ENCODE measurements at regions not wholly inside any gene's neighbourhood (a gene's known extent, or its start where the extent isn't known, plus 50 kb on each side); places are given as distances from the start of the nearest gene placed in this dataset.

DNA sequence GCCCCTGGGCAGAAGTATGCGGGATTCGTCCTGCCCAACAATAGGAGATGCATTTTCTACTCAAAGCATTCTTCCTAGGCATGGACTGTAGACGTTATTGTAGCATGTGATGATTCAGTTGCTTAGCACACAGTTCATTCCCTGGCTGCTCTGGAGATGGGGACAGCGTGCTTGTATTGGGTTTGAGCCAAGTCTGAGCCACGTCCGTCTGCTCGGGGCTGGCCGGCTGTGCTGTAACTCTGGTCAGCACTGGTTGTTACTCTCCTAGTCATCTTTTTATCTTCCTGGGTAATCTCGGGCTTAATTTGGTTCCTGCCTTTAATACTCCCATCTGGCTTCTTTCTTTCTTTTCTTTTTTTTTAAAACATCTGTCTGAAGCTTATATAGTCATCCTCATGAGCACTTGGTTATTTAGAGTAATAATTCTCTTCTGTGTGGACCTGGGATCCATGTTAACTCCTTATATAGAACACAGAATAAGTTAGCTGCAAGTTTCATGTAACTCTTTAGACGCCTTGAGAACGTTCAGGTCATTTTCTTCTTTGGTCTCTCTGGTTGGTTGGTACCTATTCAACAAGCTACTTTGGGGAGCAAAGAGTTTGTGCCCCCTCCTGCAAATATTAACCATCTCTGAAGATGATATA, 118.8 kb upstream of the RPS23 start:
- no peak for DNase-seq (ENCODE audit: low read depth)

DNA sequence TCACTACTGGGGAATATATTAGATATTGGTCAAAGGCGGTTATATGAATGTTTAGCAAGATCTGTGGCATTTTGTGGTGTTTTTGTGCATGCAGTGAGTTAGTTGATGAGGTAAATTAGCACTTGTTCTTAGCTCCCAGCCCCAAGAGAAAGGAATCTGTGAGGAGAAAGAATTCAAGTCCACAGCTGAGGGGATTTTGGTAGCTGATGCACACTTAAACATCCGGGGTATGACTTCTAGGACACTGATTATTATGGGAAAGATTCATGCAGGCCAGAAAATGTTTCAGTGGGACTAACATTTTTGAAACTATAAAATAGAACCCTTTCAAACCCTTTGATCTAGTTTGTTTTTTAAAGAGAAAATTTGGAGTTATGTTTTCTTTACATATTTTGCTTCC, 118.2 kb upstream of the RPS23 start:
- no peak for DNase-seq (ENCODE audit: low read depth)

DNA sequence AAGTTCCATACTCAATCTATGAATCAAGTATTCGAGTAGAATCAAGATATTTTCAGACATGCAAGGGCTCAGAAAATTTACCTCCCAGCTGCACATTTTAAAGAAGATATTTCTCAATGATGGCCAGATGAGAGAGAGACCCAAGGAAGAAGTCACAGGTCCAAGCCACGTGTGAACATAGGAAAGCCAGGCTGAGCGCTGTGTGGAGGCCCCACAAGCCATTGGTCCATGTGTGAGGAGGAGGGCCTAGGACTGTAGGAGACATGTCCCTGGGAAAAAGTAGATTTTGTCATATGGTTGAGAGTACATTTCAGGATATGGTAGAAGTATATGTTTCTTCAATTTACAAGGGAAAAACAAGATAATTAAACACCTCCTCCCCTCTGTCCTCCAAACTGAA, 115.8 kb upstream of the RPS23 start:
- no peak for DNase-seq (ENCODE audit: low read depth)

DNA sequence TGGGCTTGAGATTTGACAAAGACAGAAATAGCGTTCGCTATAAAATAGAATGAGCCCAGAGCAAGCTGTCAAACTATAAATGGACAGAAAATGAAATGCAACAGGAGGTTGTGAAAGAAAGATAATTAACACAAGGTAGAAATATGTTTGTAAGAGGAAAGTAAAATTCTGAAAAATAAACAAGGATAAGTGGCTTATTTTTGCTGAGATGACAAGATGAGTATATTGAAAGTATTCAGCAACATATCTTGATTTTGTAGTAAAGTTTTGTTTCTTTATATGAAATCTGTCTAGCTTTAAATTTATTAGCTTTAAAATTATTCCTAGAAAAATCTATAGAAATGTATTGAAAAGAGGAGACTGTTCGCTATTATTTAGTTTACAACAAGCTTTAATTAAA, 111.9 kb upstream of the RPS23 start:
- no peak for DNase-seq (ENCODE audit: low read depth)

DNA sequence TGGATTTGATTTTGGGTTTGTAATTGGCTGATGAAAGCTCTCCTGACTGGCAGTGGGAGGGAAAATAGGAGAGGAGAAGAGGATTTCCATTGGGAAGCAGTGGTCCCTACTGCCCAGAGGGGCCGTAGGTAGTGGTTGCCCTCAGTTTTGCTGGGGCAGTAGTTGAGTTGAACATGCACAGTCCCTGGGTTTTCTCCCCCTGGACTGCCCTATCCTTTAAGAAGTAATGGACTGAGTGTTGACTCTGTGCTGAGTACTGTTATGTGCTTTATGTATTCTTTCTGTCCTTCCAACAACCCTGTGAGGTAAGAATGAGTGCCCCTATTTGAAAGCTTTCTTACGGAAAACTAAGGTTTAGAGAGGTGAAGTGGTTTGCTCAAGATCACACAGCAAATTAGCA, 111.2 kb upstream of the RPS23 start:
- no peak for DNase-seq (ENCODE audit: low read depth)

DNA sequence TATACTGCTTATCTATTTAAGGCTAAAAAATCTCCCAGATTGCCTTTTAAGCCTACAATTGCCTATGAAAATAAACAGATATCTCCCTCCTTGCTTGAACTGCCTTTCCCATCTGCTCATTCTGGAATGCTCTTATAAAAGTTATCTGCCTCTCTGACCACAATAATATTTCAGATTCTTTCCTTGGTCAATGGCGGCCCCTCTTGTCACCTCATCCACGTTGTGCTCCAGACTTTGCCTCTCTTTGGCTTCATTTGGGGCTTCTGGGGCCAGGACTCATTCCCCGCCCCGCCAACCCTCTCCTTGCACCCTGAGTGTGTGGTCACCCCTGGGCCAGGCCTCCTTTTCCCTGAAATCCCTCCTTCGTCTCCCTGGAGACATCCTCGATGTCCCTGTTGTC, 110.0 kb upstream of the RPS23 start:
- DNase-seq (ENCODE audit: low read depth): no peak

DNA sequence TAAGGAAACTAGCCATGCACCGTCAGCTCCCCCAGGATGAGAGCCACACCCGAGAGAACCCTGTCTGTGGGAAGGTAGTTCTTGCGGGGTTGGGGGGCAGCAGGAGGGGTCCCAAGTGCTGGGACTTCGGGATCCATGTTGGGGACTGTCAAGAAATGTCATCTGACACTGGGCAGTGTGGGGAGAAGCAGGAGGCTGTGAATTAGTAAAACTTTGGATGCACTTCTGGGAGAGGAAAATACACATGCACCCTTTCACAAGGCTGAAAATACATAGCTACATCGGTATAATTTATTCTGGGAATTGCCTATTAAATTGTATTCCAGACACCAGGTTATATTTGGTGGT, 109.6 kb upstream of the RPS23 start:
- DNase-seq (ENCODE audit: low read depth): no peak

DNA sequence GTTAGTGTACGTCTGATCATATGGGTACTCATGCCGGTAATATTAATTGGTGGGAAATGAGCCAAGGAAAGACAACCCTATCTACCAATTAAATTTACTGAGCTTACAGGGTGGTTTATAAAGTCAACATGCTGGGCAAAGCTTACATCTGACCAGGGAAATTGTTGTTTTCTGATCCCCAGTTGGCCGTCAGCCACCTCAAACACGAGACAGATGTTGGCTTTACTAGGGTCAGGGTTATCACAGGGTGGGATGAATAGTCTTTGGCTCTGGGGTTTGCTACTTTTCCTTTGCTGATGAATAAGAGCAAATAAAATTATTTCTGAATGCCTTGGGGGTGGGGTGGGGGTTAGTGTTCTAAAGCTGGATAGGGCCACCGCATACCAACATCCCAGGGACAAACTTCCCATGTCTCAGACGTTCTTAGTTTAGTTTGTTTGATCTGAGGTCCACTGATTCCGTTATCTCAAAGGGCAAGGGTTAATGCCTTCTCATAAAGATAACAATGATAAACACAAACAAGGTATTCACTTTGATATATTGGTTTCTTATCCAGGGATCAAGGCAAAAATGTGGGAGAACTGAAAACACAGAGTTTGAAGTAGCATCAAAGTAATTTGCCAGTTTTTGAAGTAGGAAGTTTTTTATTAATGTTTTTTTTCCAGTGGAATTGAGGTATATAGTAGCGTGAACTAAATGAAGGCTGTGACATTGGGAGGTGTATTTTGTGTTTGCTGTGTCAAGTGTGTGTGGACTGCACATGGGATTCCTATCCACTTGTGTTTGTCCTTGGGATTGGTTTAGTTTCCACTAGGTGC, 109.1 kb upstream of the RPS23 start:
- DNase-seq (ENCODE audit: low read depth): peak; percentile 75

DNA sequence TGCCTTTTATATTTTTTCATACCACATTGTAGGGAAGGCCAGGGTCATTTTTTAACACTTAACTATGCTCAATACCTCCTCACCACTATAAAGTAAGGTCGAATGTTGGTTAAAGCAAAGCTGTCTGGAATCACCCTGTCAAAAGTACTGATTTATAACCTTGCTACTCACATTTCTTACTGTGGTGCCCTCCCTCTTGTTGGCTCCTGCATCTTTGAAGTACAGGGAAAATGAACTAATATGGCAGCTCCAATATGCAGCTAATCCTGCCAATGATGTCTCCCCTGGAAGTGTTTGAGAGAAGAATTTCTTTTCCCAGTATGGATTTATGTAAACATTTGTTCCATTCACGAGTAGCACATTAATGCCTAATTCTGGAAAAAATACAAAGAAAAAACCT, 108.4 kb upstream of the RPS23 start:
- no peak for DNase-seq (ENCODE audit: low read depth)

DNA sequence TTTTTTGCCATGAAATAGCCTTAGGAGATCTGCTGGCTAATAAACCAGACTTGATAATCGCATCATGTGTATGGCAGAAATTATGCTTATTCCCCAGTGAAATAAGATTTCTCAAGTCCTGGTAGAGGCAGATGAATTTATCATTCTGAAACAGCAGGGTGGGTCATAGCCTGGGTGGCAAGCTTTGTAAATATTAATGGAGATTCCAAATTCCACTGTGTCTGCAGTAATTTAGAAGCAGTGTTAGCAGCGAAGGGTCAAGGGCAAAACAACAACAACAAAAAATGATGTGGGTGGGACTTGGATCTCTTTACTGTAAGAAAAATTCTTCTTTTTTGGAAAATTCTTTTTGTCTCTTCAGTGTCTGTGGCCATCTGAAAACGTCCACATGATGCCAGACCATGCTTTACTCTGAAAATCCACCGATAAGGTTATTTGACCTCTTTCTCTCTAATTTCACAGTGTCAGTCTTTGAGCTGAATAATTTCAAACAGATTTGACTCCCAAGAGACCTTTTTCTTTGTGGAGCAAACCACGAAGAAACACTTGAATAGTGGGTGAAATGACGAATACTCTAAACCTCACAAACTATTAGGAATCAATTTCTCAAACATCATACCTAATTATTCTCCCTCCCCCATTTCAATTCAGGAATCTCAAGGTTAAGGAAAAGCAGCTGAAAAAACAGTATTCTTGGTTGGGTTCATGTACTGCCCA, 106.0 kb upstream of the RPS23 start:
- no peak for DNase-seq (ENCODE audit: low read depth)

DNA sequence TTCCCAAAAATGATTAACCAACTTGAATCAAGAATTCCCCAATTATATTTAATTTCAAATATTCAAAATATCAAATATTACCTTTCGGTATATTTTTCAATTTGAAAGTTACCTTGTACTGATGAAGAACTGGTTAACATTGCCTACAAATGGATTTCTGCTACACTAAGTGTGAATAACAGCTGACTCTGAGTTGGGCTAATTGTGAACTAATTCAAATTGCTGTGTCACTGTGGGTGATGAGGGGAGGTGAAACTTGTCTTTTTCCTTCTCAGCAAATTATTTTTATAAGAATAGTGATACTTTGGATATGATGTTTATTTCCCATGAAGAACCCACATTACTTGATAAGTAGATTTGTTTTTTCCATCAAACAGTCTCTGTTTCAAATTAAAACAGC, 103.4 kb upstream of the RPS23 start:
- DNase-seq (ENCODE audit: low read depth): no peak

DNA sequence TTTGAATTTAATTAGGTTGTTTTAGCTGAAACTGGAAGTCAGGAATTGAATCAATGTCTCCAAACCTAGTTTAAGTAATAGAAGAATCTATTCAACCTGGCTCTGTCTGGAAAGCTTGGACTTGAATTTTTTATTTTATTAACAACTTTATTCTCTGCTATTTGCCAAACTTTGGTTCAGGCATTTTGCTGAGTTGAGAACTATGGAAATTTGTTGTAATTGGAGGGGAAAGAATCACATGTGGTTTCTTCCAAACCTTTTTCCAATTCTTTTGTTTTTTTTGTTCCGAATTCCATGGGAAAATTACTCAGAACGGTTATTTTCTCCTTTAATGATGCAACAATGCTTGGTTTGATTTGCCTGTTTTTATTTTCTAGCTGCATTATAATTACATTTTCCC, 98.2 kb upstream of the RPS23 start:
- no peak for DNase-seq (ENCODE audit: low read depth)

DNA sequence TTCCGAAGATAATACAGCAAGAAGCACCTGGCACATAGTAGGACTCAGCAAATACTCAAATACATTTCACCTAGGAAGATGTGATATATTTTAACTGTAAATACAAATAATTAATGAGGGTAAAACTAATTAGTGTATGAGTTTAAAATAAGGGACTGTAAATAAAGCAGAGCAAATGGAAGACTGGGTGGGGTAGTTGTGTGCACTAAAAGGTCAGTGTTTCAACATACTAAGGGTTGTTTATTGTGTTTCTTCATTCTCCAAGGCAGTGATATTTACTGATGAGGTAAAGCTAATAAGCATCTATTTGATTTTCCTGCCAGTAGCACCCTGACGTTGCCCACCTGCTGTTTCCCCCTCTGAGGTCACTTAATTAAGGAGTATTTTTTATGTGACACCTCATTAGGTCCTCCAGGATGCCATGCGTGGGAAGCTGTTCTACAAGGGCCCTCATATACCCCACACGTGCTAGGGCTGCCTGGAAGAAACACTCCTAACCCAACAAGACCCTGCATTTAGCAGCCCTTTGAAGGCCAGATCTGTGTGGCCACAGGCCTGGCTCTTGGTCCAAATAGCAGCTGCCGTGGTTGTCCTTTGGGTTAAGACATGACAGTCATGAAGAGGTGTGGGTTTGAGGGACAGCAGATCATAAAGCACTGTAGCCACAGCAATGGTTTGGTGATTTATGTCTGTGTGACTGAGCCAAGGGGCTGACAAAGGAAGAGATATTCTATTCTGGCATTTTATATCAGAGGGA, 97.5 kb upstream of the RPS23 start:
- no peak for DNase-seq (ENCODE audit: low read depth)

DNA sequence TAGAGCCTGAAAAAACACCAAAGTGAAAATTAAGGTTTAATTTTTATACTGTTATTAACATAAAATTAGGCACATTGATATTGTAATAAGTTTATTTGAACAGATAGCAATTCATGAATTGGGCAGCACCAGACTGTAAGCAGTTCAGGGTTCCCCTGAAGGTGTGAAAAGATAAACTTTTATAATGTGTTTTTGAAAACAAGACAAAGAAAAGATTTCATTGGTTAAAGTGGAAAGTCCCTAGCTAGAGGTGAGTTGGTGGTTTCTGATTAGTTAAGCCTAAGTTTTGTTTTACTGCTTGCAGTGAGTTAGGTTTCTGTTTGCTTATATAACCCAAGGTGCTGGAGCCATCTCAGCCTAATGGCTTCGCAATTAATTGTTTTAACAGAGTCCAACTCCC, 96.5 kb upstream of the RPS23 start:
- DNase-seq (ENCODE audit: low read depth): no peak

DNA sequence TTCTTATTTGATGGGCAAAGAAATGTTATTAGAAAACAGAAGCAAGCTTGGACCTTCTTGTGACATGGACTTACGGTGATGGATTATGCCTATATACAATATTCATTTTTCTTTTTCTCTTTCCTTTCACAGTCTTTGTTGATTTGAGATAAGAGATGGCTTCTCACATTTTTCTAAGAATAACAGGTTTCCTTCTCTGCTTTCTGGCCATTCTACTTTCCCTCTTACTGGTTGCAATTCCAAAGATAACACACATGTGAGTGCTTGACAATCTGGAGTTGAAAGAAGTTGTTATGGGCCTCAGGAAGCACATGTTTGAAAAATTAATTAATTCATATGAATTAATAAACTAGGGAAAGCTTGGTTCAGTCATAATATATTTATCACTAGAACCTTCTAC, 89.8 kb upstream of the RPS23 start:
- DNase-seq (ENCODE audit: low read depth): no peak

DNA sequence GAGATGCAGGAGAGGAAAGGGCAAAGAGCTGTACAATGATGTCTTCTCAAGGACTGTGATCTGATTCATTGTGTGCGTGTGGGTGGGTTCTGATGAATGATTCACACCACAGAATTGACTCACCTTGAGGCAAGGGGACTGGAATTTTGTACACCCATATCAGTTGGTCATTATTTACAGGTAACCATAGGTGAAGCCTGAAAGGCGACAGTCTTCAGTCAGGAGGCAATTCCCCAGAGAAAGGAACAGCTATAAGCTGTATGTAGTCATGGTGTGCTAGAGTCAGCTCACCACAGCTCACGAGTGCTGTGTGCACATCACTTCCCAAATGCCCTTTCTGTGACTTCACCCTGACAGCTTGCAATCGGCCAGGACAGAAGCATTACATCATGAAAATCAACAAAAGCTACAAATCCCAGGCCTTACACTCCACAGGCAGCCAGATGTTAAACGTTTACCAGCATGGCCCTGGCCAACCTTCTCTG, 87.6 kb upstream of the RPS23 start:
- DNase-seq (ENCODE audit: low read depth): no peak

DNA sequence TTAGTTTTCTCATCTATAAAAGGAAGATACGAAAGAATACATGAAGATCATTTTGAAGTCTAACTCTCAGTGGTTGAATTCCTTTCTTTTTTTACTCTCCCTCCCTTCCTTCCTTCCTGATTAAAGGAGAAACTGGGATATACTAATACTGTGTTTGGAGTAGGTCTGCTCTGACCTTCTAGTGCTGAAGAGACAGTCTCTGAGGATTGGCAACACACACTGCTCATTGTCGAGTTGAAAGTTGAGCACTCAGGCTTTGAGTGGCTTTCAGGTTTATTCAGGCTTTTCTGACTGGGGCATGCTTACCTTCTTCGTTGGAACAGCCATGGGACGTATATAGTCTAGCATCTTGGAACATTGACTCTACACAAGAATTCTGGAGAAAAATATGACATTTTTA, 86.9 kb upstream of the RPS23 start:
- DNase-seq (ENCODE audit: low read depth): no peak

DNA sequence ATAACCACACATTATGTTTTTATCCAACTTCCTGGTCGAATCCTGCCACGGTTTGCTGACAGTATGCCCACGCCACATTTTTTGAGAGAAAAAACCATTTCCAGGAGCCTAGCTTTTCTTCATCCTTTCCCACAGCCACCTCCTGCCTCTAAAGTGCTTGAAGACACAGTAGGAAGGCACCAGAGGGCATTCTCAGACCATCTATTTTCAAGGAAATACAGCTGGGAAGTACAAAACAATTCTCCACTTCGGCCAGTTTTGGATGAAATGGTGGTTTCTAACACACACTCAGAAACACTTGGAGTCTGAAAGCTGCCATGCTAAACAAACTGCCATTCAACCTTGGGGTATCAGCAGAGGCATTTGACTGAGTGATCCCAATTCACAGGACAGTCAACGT, 86.3 kb upstream of the RPS23 start:
- no peak for DNase-seq (ENCODE audit: low read depth)

DNA sequence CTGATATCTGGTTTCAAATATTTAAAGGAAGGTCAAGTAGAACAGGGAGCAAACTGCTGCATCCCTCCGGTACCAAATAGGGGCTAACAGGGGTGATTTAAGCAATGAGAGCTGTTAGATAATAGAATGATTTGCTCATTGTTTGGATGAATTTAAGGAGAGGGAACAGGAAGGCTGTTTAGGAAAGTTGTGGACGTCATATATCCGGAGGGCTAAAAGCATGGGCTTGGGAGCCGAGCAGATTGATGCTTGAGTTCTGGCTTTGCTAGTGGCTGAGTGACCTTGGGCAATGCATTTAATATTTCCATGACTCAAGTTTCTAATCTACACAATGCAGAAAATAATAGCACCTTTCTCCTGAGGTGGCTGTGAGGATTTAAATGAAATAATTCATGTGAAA, 85.4 kb upstream of the RPS23 start:
- DNase-seq (ENCODE audit: low read depth): no peak

DNA sequence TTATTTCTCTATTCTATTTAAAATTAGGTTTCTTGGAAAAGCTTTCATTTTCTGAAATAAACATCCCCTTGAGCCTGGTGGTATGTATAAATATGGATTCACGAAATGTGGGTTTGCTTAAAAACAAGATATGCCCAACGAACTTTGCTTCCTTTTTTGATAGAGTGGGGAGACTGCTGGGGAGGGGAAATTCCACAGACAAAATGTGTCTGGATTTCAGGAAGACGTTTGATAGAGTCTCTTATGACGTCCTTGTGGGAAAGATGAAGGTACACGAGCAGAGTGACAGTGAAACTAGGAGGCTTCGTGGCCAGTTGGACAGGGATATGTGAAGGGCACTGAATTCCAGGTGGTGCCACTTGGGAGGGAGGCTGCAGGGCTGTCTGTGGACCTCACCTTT, 84.5 kb upstream of the RPS23 start:
- no peak for DNase-seq (ENCODE audit: low read depth)

DNA sequence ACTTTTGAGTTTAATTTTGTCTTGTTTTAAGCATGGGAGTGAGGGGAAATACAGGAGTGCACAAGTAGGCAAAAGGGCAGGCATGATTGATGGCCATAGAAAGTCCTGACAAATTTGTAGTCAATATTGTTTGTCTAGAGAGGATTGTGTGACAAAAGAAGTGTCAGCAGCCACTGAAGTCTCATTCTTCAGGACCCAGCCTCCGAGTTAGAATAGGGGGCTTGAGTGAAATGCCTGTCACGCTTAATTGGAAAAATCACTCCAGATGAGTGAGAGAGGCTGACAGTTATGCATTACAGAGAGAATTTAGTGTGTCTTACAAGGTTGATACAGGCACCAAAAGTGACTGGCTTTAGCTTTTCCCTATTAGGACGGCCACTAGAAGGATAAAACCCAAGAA, 81.9 kb upstream of the RPS23 start:
- DNase-seq (ENCODE audit: low read depth): no peak

DNA sequence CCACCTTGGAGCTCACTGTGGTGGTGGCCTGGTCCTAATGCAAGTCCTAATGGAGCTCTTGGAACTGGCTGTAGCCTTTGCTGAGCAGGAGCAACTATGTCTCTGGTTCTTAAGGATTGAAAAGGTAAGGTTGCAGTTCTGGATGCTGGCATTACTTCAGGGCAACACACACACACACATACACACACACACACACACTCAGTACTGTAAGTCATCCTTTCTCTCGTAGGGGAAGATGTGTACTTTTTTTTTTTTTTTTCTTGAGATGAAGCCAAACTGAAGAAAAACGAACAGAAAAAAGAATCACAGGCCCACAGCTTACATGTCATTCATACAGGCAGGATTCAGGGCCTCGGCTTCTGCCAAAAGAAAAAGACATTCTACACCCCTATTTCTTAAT, 81.1 kb upstream of the RPS23 start:
- no peak for DNase-seq (ENCODE audit: low read depth)

DNA sequence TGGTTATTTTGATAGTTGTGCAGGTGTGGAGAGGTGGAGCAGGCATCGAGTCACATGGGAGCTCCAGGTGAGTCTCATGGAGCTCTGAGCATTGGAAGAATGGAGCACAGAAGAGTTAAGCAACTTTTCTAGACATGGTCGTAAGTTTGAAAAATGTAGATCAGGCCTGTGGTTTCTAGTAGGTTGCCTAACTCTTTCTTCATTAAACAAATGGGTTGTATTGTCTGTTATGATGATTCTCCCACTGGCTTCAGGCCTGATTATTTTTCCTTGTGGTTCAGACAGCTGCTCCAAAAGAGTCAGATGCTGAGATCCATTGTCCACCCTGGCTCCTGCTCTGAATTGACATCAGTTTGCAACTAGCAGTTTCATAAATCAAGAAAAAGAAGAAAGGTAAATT, 80.3 kb upstream of the RPS23 start:
- no peak for DNase-seq (ENCODE audit: low read depth)

Measured in HS-27A (cell line).